H1 (cell line): ENCODE measurements at regions not wholly inside any gene's neighbourhood (a gene's known extent, or its start where the extent isn't known, plus 50 kb on each side); places are given as distances from the start of the nearest gene placed in this dataset.

Experiments used
- CTCF ChIA-PET: fragments of 300-600 bp; sonication (Branson Sonifier 250); formaldehyde crosslinking; loops from one replicate; lab custom pipeline; 2021; ENCODE audit not compliant: partially characterized antibody; lab: Charles Lee
- POLR2A ChIA-PET: fragments of 300-600 bp; sonication (Branson Sonifier 250); formaldehyde crosslinking; loops from one replicate; lab custom pipeline; 2021; ENCODE audit warnings: inconsistent platforms; ENCODE audit not compliant: partially characterized antibody; lab: Charles Lee
- DNase-seq, 2 experiments: peaks; one replicate each; pipeline versions ENCODE4 v3.0.0 to v3.0.0-alpha.2; 2010 to 2022; ENCODE audit warnings: low spot score in 2 of 2, low read depth in 1 of 2, mixed read lengths in 1 of 2
- FAIRE-seq: peaks from 2 replicates; lab custom pipeline; 2011; peaks lifted over from hg19 to GRCh38; lab: Jason Lieb, UNC
- H2AFZ ChIP-seq: 2 replicates; pipeline ENCODE4 v1.8.1; 2012; ENCODE audit warnings: low read length, inconsistent platforms
- H2AK5ac ChIP-seq: 2 replicates; pipeline ENCODE4 v1.6.1; 2013; ENCODE audit warnings: low read depth, low read length
- H2BK120ac ChIP-seq: replicated peaks from 2 replicates; pipeline ENCODE3; 2013; ENCODE audit warnings: low read depth, low read length, inconsistent platforms
- H2BK12ac ChIP-seq: 2 replicates; pipeline ENCODE4 v1.6.1; 2013; ENCODE audit warnings: low read depth, low read length
- H2BK15ac ChIP-seq: 2 replicates; pipeline ENCODE4 v1.6.1; 2013; ENCODE audit warnings: low read length
- H2BK20ac ChIP-seq: 2 replicates; pipeline ENCODE4 v1.6.1; 2013; ENCODE audit warnings: low read length
- H2BK5ac ChIP-seq: 2 replicates; pipeline ENCODE4 v1.6.1; 2013; ENCODE audit warnings: low read depth, low read length
- H3K14ac ChIP-seq: 2 replicates; pipeline ENCODE4 v1.6.1; 2013; ENCODE audit warnings: inconsistent platforms; ENCODE audit not compliant: insufficient read length
- H3K18ac ChIP-seq: 2 replicates; pipeline ENCODE4 v1.6.1; 2013; ENCODE audit warnings: low read length; ENCODE audit errors: extremely low read depth
- H3K23ac ChIP-seq: 2 replicates; pipeline ENCODE4 v1.6.1; 2013; ENCODE audit warnings: inconsistent platforms; ENCODE audit not compliant: insufficient read length
- H3K23me2 ChIP-seq: 2 replicates; pipeline ENCODE4 v1.6.1; 2013; ENCODE audit warnings: low read depth, low read length
- H3K27ac ChIP-seq: 2 replicates; pipeline ENCODE4 v1.6.1; 2011; ENCODE audit warnings: low read depth, low read length, inconsistent platforms
- H3K27me3 ChIP-seq, 4 experiments: replicated peaks in 1 of 4; 1 replicate in 1 of 4; 2 replicates in 3 of 4; pipeline versions ENCODE4 v1.6.1 to v1.8.1; 2011 to 2013; ENCODE audit warnings: low read length in 3 of 4, mild to moderate bottlenecking in 3 of 4, inconsistent platforms in 2 of 4, mixed read lengths in 2 of 4, moderate library complexity in 1 of 4; ENCODE audit not compliant: control insufficient read depth in 3 of 4, insufficient read depth in 3 of 4; ENCODE audit errors: extremely low read depth in 1 of 4
- H3K36me3 ChIP-seq, 4 experiments: 2 replicates each; pipeline versions ENCODE4 v1.6.1 to v1.8.1; 2011 to 2013; ENCODE audit warnings: mild to moderate bottlenecking in 4 of 4, low read length in 3 of 4, moderate library complexity in 2 of 4, control low read depth in 1 of 4, inconsistent platforms in 1 of 4; ENCODE audit not compliant: insufficient read depth in 4 of 4, control insufficient read depth in 2 of 4
- H3K4ac ChIP-seq: replicated peaks from 2 replicates; pipeline ENCODE3; 2013; ENCODE audit warnings: low read length, low read depth, mixed read lengths, inconsistent platforms; ENCODE audit not compliant: insufficient read length
- H3K4me1 ChIP-seq, 4 experiments: replicated peaks in 1 of 4; 1 replicate in 1 of 4; 2 replicates in 3 of 4; pipeline versions ENCODE4 v1.6.1 to v1.8.1; 2011 to 2013; ENCODE audit warnings: low read length in 3 of 4, inconsistent platforms in 2 of 4, mixed read lengths in 1 of 4; ENCODE audit not compliant: insufficient read depth in 4 of 4, control insufficient read depth in 3 of 4
- H3K4me2 ChIP-seq, 2 experiments: 2 replicates each; pipeline versions ENCODE4 v1.6.1 to v1.8.1; 2011 to 2013; ENCODE audit warnings: low read depth in 2 of 2, low read length in 2 of 2, control low read depth in 1 of 2, inconsistent platforms in 1 of 2, mild to moderate bottlenecking in 1 of 2; ENCODE audit not compliant: insufficient read depth in 1 of 2
- H3K4me3 ChIP-seq, 4 experiments: fragments of 200-600, 300-600 bp in 1 of 4; sonication (generic), shearing (Covaris generic), sonication (Bioruptor Twin) in 1 of 4; 2 replicates each; pipeline versions ENCODE4 v1.5.1 to v1.8.1; 2011 to 2016; ENCODE audit warnings: low read length in 4 of 4, low read depth in 3 of 4, control low read depth in 2 of 4, inconsistent platforms in 2 of 4, mild to moderate bottlenecking in 2 of 4, mixed read lengths in 1 of 4, moderate library complexity in 1 of 4; ENCODE audit not compliant: insufficient read depth in 2 of 4; ENCODE audit errors: extremely low read depth in 1 of 4
- H3K56ac ChIP-seq: replicated peaks from 2 replicates; pipeline ENCODE3; 2013; ENCODE audit warnings: low read depth, mild to moderate bottlenecking, mixed read lengths, low read length, inconsistent platforms; ENCODE audit not compliant: insufficient read length
- H3K79me1 ChIP-seq: 2 replicates; pipeline ENCODE4 v1.6.1; 2013; ENCODE audit warnings: low read depth, low read length, control low read depth
- H3K79me2 ChIP-seq, 2 experiments: 2 replicates each; pipeline versions ENCODE4 v1.6.1 to v1.8.1; 2012 to 2013; ENCODE audit warnings: low read length in 2 of 2, mild to moderate bottlenecking in 2 of 2, inconsistent platforms in 1 of 2; ENCODE audit not compliant: insufficient read depth in 2 of 2, control insufficient read depth in 1 of 2
- H3K9ac ChIP-seq, 4 experiments: replicated peaks in 1 of 4; 1 replicate in 1 of 4; 2 replicates in 3 of 4; pipeline versions ENCODE4 v1.6.1 to v1.8.1; 2011 to 2013; ENCODE audit warnings: low read depth in 3 of 4, low read length in 3 of 4, control low read depth in 2 of 4, mild to moderate bottlenecking in 2 of 4, moderate library complexity in 2 of 4, inconsistent platforms in 1 of 4; ENCODE audit errors: extremely low read depth in 1 of 4
- H3K9me3 ChIP-seq, 2 experiments: 2 replicates each; pipeline versions ENCODE4 v1.6.1 to v1.8.1; 2012 to 2013; ENCODE audit warnings: mild to moderate bottlenecking in 2 of 2, moderate library complexity in 2 of 2, control low read depth in 1 of 2, inconsistent platforms in 1 of 2, low read depth in 1 of 2, low read length in 1 of 2, mixed read lengths in 1 of 2; ENCODE audit not compliant: insufficient read depth in 2 of 2
- H4K20me1 ChIP-seq, 2 experiments: replicated peaks in 1 of 2; 2 replicates each; pipeline versions ENCODE3 to v1.8.1; 2011 to 2013; ENCODE audit warnings: inconsistent platforms in 2 of 2, low read length in 2 of 2, mild to moderate bottlenecking in 1 of 2; ENCODE audit not compliant: insufficient read depth in 2 of 2, control insufficient read depth in 1 of 2
- H4K5ac ChIP-seq: 2 replicates; pipeline ENCODE4 v1.6.1; 2013; ENCODE audit warnings: low read length, low read depth, mixed read lengths, inconsistent platforms; ENCODE audit not compliant: insufficient read length
- H4K8ac ChIP-seq: 2 replicates; pipeline ENCODE4 v1.8.0; 2013; ENCODE audit warnings: mild to moderate bottlenecking, moderate library complexity, low read length, inconsistent platforms; ENCODE audit not compliant: insufficient read depth; ENCODE audit errors: extremely low read depth
- H4K91ac ChIP-seq: replicated peaks from 2 replicates; pipeline ENCODE3; 2013; ENCODE audit warnings: low read length, mixed read lengths, inconsistent platforms; ENCODE audit not compliant: insufficient read length
- CBX5 ChIP-seq: fragments of 300-800, 300-1000 bp; sonication (generic); IDR thresholded peaks from 2 replicates; pipeline ENCODE4 v1.7.1; 2016; ENCODE audit warnings: antibody characterized with exemption, low read length, low read depth
- CBX8 ChIP-seq: fragments of 300-800, 300-1000 bp; sonication (generic); IDR thresholded peaks from 2 replicates; pipeline ENCODE4 v1.7.1; 2016; ENCODE audit warnings: low read depth, low read length, borderline replicate concordance
- GABPA ChIP-seq: IDR thresholded peaks from 2 replicates; pipeline ENCODE4 v1.6.1; 2011; ENCODE audit warnings: mild to moderate bottlenecking, low read length, moderate library complexity, borderline replicate concordance; ENCODE audit not compliant: insufficient read depth
- JUN ChIP-seq: IDR thresholded peaks from 2 replicates; pipeline ENCODE4 v1.6.1; 2011; ENCODE audit warnings: low read depth, mild to moderate bottlenecking, improper control_type of control experiment, low read length
- JUND ChIP-seq: IDR thresholded peaks from 2 replicates; pipeline ENCODE4 v1.6.1; 2011; ENCODE audit warnings: mild to moderate bottlenecking, improper control_type of control experiment, low read length
- KDM4A ChIP-seq: IDR thresholded peaks from one replicate; pipeline ENCODE4 v1.7.1; 2012; ENCODE audit warnings: low read depth, mild to moderate bottlenecking, moderate library complexity, low read length, inconsistent platforms; ENCODE audit not compliant: severe bottlenecking
- POLR2A ChIP-seq, 2 experiments: IDR thresholded peaks; 1 replicate in 1 of 2; 2 replicates in 1 of 2; pipeline ENCODE4 v1.6.1; 2011; ENCODE audit warnings: low read depth in 2 of 2, low read length in 2 of 2, mild to moderate bottlenecking in 2 of 2; ENCODE audit errors: control extremely low read depth in 1 of 2
- POU5F1 ChIP-seq: IDR thresholded peaks from 2 replicates; pipeline ENCODE4 v1.6.1; 2011; ENCODE audit warnings: low read depth, mild to moderate bottlenecking, low read length, moderate library complexity
- SIN3A ChIP-seq, 2 experiments: IDR thresholded peaks in 1 of 2; conservative IDR thresholded peaks in 1 of 2; 2 replicates each; pipeline ENCODE4 v1.6.1; 2011 to 2012; ENCODE audit warnings: low read length in 2 of 2, improper control_type of control experiment in 1 of 2, low read depth in 1 of 2, mild to moderate bottlenecking in 1 of 2
- TAF7 ChIP-seq: optimal IDR thresholded peaks from 2 replicates; pipeline ENCODE3; 2011; ENCODE audit warnings: low read depth, mild to moderate bottlenecking, inconsistent platforms, low read length, moderate library complexity, borderline replicate concordance
- TBP ChIP-seq: IDR thresholded peaks from 2 replicates; pipeline ENCODE4 v1.6.1; 2011; ENCODE audit warnings: low read depth, low read length, improper control_type of control experiment
- TEAD4 ChIP-seq: IDR thresholded peaks from 2 replicates; pipeline ENCODE4 v1.6.1; 2012; ENCODE audit warnings: low read depth, low read length, inconsistent platforms, mixed read lengths
- ZNF274 ChIP-seq: IDR thresholded peaks from 2 replicates; pipeline ENCODE4 v1.7.0; 2012; ENCODE audit warnings: low read length, borderline replicate concordance; ENCODE audit errors: extremely low read depth

GRCh38 chr16:60729051-60729450 is 1307.2 kb downstream of the CDH8 start:
- Histone ChIP-seq H2AK5ac (no peak overlapping the region), H3K79me2 (no peaks in the 10 kb centered on the region), H4K5ac (no peak overlapping the region), H3K79me1 (no peaks in the 10 kb centered on the region), H3K4me1 (no peaks in the 10 kb centered on the region), H3K27ac (no peak overlapping the region), H2BK15ac (no peak overlapping the region), H3K9ac (no peak overlapping the region), H4K91ac (no peak overlapping the region), H3K4me3 (no peak overlapping the region), H2BK5ac (no peak overlapping the region), H3K36me3 (no peaks in the 10 kb centered on the region), H3K18ac (no peak overlapping the region), H2AFZ (no peak overlapping the region), H4K20me1 (no peaks in the 10 kb centered on the region), H3K14ac (no peak overlapping the region), H3K4me2 (no peak overlapping the region), H3K56ac (no peak overlapping the region), H3K9me3 (no peaks in the 10 kb centered on the region), H3K4ac (no peak overlapping the region), H2BK120ac (no peak overlapping the region), H3K23ac (no peak overlapping the region)
- ChIA-PET POLR2A (no interaction called here), CTCF (no interaction called here)
- no peak for FAIRE-seq
- TF ChIP-seq TEAD4 = no peak
- no peak for TF ChIP-seq TAF7
- TF ChIP-seq POU5F1 = no peak
- TF ChIP-seq CBX5 = no peak
- TF ChIP-seq JUN = no peak
- no peak for TF ChIP-seq TBP
- TF ChIP-seq KDM4A = no peak
- TF ChIP-seq GABPA = no peak
- no peak for TF ChIP-seq JUND
- no peak for TF ChIP-seq ZNF274
- no peak for TF ChIP-seq SIN3A (conservative IDR thresholded peaks at IDR 0.05 in 1 of 2, IDR thresholded peaks at IDR 0.05 in 1 of 2; ENCODE audit: low read depth in 1 of 2, low read length in 2 of 2)
- TF ChIP-seq POLR2A (IDR thresholded peaks at IDR 0.05; ENCODE audit: control extremely low read depth in 1 of 2, low read depth in 2 of 2, low read length in 2 of 2) = no peak
- no peak for TF ChIP-seq CBX8
- TF ChIP-seq, all 59 proteins: peak for 0
- H2BK20ac ChIP-seq = no peak overlapping the region
- H2BK12ac ChIP-seq = no peak overlapping the region
- no peak for DNase-seq
- no peak overlapping the region for H4K8ac ChIP-seq
- no peaks in the 10 kb centered on the region for H3K27me3 ChIP-seq
- no peaks in the 10 kb centered on the region for H3K23me2 ChIP-seq
